Common myeloid progenitor, CD34-positive (primary cell): ENCODE measurements at regions not wholly inside any gene's neighbourhood (a gene's known extent, or its start where the extent isn't known, plus 50 kb on each side); places are given as distances from the start of the nearest gene placed in this dataset.
"Not testable (repeated sequence)": the region's sequence is repeated elsewhere in the genome, so short reads cannot be mapped to it uniquely, and the experiment has no call there.

ENCODE experiments used
- CTCF ChIA-PET: fragments of 350-600 bp; sonication (Branson Sonifier 250); formaldehyde crosslinking; loops from one replicate; lab custom pipeline; 2021; ENCODE audit warnings: antibody characterized with exemption; lab: Charles Lee
- POLR2A ChIA-PET: fragments of 350-600 bp; sonication (Branson Sonifier 250); formaldehyde crosslinking; loops from one replicate; lab custom pipeline; 2021; ENCODE audit warnings: antibody characterized with exemption; lab: Charles Lee
- DNase-seq, 3 donors: peaks; one replicate each; pipeline versions ENCODE4 v3.0.0 to v3.0.0-alpha.2; 2013
- H3K27ac ChIP-seq, 2 experiments: 1 replicate in 1 of 2; 2 replicates in 1 of 2; pipeline ENCODE4 v1.7.0; 2013; ENCODE audit warnings: inconsistent platforms in 2 of 2, low read length in 2 of 2, mild to moderate bottlenecking in 2 of 2, low read depth in 1 of 2, moderate library complexity in 1 of 2; ENCODE audit not compliant: severe bottlenecking in 2 of 2, insufficient read depth in 1 of 2, poor library complexity in 1 of 2
- H3K27me3 ChIP-seq, 5 experiments: replicated peaks in 2 of 5; 1 replicate in 3 of 5; 2 replicates in 2 of 5; pipeline versions ENCODE4 v1.6.1 to v1.7.0; 2013; ENCODE audit warnings: low read length in 4 of 5, mild to moderate bottlenecking in 2 of 5, moderate library complexity in 2 of 5, inconsistent platforms in 1 of 5; ENCODE audit not compliant: insufficient read depth in 5 of 5, control insufficient read depth in 4 of 5
- H3K36me3 ChIP-seq, 4 experiments: 1 replicate in 2 of 4; 2 replicates in 2 of 4; pipeline versions ENCODE4 v1.6.1 to v1.7.0; 2013; ENCODE audit warnings: low read length in 3 of 4, control low read depth in 1 of 4, mild to moderate bottlenecking in 1 of 4; ENCODE audit not compliant: control insufficient read depth in 4 of 4, insufficient read depth in 4 of 4
- H3K4me1 ChIP-seq, 4 experiments: 1 replicate in 3 of 4; 2 replicates in 1 of 4; pipeline versions ENCODE4 v1.6.1 to v1.7.1; 2013; ENCODE audit warnings: low read length in 3 of 4, mild to moderate bottlenecking in 3 of 4, control low read depth in 1 of 4, inconsistent platforms in 1 of 4, moderate library complexity in 1 of 4; ENCODE audit not compliant: control insufficient read depth in 4 of 4, insufficient read depth in 4 of 4; ENCODE audit errors: control extremely low read depth in 1 of 4
- H3K4me3 ChIP-seq, 7 experiments: 1 replicate in 4 of 7; 2 replicates in 3 of 7; pipeline versions ENCODE4 v1.5.1 to v1.7.0; 2013; ENCODE audit warnings: mild to moderate bottlenecking in 7 of 7, low read length in 6 of 7, moderate library complexity in 6 of 7, inconsistent platforms in 2 of 7, low read depth in 2 of 7, control low read depth in 1 of 7; ENCODE audit not compliant: insufficient read depth in 4 of 7, control insufficient read depth in 1 of 7; ENCODE audit errors: extremely low read depth in 1 of 7
- H3K9me3 ChIP-seq, 5 experiments: 1 replicate in 4 of 5; 2 replicates in 1 of 5; pipeline versions ENCODE4 v1.6.1 to v1.7.1; 2013; ENCODE audit warnings: low read length in 4 of 5, mild to moderate bottlenecking in 2 of 5, inconsistent platforms in 1 of 5, low read depth in 1 of 5, moderate library complexity in 1 of 5; ENCODE audit not compliant: control insufficient read depth in 4 of 5, insufficient read depth in 2 of 5; ENCODE audit errors: control extremely low read depth in 1 of 5
- WGBS: methylation state at CpG from one replicate; pipeline ENCODE4 v1.1.5; 2013; ENCODE audit not compliant: insufficient coverage; 5-methylcytosine and 5-hydroxymethylcytosine counted together

GRCh38 chr1:94769551-94769950, 50.6 kb upstream of the SLC44A3 start:
- H3K9me3 ChIP-seq = peaks cover 0 to 3% (median 0%) of the 10 kb centered on the region in 5 experiments
- H3K36me3 ChIP-seq = no peaks in the 10 kb centered on the region
- peaks cover 6 to 17% (median 13%) of the 10 kb centered on the region in 4 experiments for H3K4me1 ChIP-seq
- no peak overlapping the region for H3K4me3 ChIP-seq
- WGBS = 0% methylated on average over 1 of the region's 1 CpG
- no peaks in the 10 kb centered on the region for H3K27me3 ChIP-seq
- no peak for DNase-seq
- POLR2A ChIA-PET = no interaction called here
- CTCF ChIA-PET = interaction anchor here (0.6 to 1.2 kb wide), 2 partner anchors 16 to 244 kb away, joined by 3 read pairs; no protein-coding TSS in a partner anchor
- H3K27ac ChIP-seq = no peak overlapping the region

- 100% methylated on average over 2 of the region's 4 CpGs for WGBS
- ChIA-PET CTCF (no interaction called here), POLR2A (no interaction called here)
- peaks cover 0 to 3% (median 0%) of the 10 kb centered on the region in 5 experiments for H3K9me3 ChIP-seq
- H3K27me3 ChIP-seq = no peaks in the 10 kb centered on the region
- no peak for DNase-seq
- H3K27ac ChIP-seq = no peak overlapping the region
- H3K4me3 ChIP-seq = no peak overlapping the region
- no peaks in the 10 kb centered on the region for H3K36me3 ChIP-seq
- H3K4me1 ChIP-seq = peaks cover 3 to 8% (median 6%) of the 10 kb centered on the region in 4 experiments
Measured at GRCh38 chr1:94768036-94768435, 52.1 kb upstream of the SLC44A3 start.

GRCh38 chr1:94765958-94766357, 54.2 kb upstream of the SLC44A3 start:
- Histone ChIP-seq H3K27ac (no peak overlapping the region), H3K9me3 (peaks cover 0 to 3% (median 0%) of the 10 kb centered on the region in 5 experiments), H3K4me1 (no peaks in the 10 kb centered on the region), H3K4me3 (no peak overlapping the region), H3K36me3 (no peaks in the 10 kb centered on the region), H3K27me3 (no peaks in the 10 kb centered on the region)
- CTCF ChIA-PET = interaction anchor here (1.5 kb wide), 1 partner anchor 9 kb away, joined by 6 read pairs; no protein-coding TSS in a partner anchor
- POLR2A ChIA-PET = no interaction called here
- DNase-seq = no peak
- 100% methylated on average over 3 of the region's 3 CpGs for WGBS

GRCh38 chr1:94759188-94759587, 61.0 kb upstream of the SLC44A3 start:
- Histone ChIP-seq H3K4me1 (peaks cover 10 to 33% (median 20%) of the 10 kb centered on the region in 4 experiments), H3K27me3 (no peaks in the 10 kb centered on the region), H3K36me3 (no peaks in the 10 kb centered on the region), H3K27ac (no peak overlapping the region), H3K4me3 (no peak overlapping the region), H3K9me3 (no peaks in the 10 kb centered on the region)
- POLR2A ChIA-PET = no interaction called here
- no peak for DNase-seq
- CTCF ChIA-PET = interaction anchor here (0.9 to 1.1 kb wide), 2 partner anchors 16 to 36 kb away, joined by 3 read pairs; no protein-coding TSS in a partner anchor

- peaks cover 10 to 45% (median 24%) of the 10 kb centered on the region in 4 experiments for H3K4me1 ChIP-seq
- H3K27me3 ChIP-seq = no peaks in the 10 kb centered on the region
- H3K9me3 ChIP-seq = no peaks in the 10 kb centered on the region
- 96% methylated on average over 4 of the region's 7 CpGs for WGBS
- H3K27ac ChIP-seq = no peak overlapping the region
- ChIA-PET POLR2A (no interaction called here), CTCF (interaction anchor here (0.6 kb wide), 1 partner anchor 36 kb away, joined by 3 read pairs; no protein-coding TSS in a partner anchor)
- H3K36me3 ChIP-seq = no peaks in the 10 kb centered on the region
- H3K4me3 ChIP-seq = no peak overlapping the region
- DNase-seq = no peak
Measured at GRCh38 chr1:94757931-94758330, 62.2 kb upstream of the SLC44A3 start.

GRCh38 chr1:94755675-94756074, 64.5 kb upstream of the SLC44A3 start:
- H3K27me3 ChIP-seq = no peaks in the 10 kb centered on the region
- no peak overlapping the region for H3K27ac ChIP-seq
- H3K36me3 ChIP-seq = no peaks in the 10 kb centered on the region
- ChIA-PET POLR2A (interaction anchor here (0.8 kb wide), 1 partner anchor 34 kb away, joined by 3 read pairs; no protein-coding TSS in a partner anchor), CTCF (interaction anchor here (1.1 to 2.0 kb wide), 3 partner anchors 11 to 158 kb away, joined by 3 to 6 read pairs (median 6); no protein-coding TSS in a partner anchor)
- H3K4me1 ChIP-seq = peaks cover 10 to 45% (median 24%) of the 10 kb centered on the region in 4 experiments
- DNase-seq = peak; percentile 92 to 98 (median 98)
- no peaks in the 10 kb centered on the region for H3K9me3 ChIP-seq
- WGBS = 19% methylated on average over 6 of the region's 7 CpGs
- H3K4me3 ChIP-seq = no peak overlapping the region

- H3K27ac ChIP-seq, H3K36me3 ChIP-seq, H3K4me3 ChIP-seq, H3K9me3 ChIP-seq, POLR2A ChIA-PET, H3K27me3 ChIP-seq: not testable (repeated sequence)
- peaks cover 10 to 45% (median 24%) of the 10 kb centered on the region in 4 experiments for H3K4me1 ChIP-seq
- peak in 2 of 3 donors; percentile 15 to 19 for DNase-seq
- CTCF ChIA-PET = interaction anchor here (1.1 to 2.0 kb wide), 2 partner anchors 40 to 157 kb away, joined by 3 to 6 read pairs; no protein-coding TSS in a partner anchor
- WGBS = 85% methylated on average over 2 of the region's 3 CpGs
Measured at GRCh38 chr1:94755016-94755415, 65.1 kb upstream of the SLC44A3 start.
